HG03575 (cell line): ENCODE measurements at regions not wholly inside any gene's neighbourhood (a gene's known extent, or its start where the extent isn't known, plus 50 kb on each side); places are given as distances from the start of the nearest gene placed in this dataset.

Source experiments
- ATAC-seq: cut with Tn5 transposase; IDR thresholded peaks from one replicate; pipeline ENCODE4 v1.9.1; 2021; ENCODE audit not compliant: unreplicated experiment, insufficient number of reproducible peaks, low FRiP score; ENCODE audit errors: extremely low read depth

- ATAC-seq = no peak
These were observed 222.3 kb downstream of the IBTK start for GRCh38 chr6:82025271-82025670.

DNA sequence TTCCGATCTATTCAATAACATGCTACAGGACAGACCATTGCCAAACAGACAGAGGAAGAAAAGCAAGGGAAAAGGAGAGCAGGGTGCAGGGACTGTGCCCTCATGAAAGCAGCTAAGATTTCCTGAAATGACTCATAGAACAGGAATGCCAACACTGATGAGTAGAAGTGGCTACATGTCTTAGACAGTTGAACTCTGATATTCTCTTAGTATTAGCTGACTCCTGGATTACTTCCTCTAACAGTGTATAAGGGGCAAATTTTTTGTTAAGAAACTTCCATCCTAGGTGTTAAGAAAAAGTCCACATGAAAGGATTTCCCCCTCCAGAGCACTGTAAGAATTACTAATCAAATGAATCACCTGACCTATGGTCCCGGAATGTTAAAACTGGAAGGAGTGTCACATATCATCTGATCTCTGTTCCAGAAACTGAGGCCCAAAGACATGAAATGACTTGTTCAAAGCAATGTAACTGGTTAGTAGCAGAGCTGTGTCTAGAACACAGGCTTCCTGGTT, 224.9 kb downstream of the IBTK start:
- no peak for ATAC-seq

DNA sequence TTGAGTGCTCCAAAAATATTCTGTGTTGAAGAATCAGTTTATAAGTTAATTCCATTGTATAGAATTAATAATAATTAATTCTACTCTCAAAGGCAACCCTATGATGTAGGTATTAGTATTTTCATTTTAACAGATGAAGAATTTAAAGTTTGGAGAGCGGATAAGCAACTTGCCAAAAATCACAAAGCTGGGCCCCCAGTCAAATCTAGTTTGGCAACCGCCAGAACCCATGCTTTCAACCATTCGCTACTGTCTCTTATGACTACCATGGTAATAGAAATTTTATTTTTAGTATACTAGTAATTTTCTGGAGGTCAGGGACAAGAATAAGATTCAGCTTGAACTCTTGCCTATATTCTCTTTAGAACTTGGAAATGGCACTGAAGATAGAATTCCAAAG, 229.8 kb downstream of the IBTK start:
- no peak for ATAC-seq

GRCh38 chr6:82017288-82017687, 230.3 kb downstream of the IBTK start:
- no peak for ATAC-seq

GRCh38 chr6:82015526-82015925, 232.0 kb downstream of the IBTK start:
- ATAC-seq = no peak

- no peak for ATAC-seq
These were observed 232.5 kb downstream of the IBTK start for GRCh38 chr6:82015043-82015442.

- ATAC-seq = no peak
These were observed 233.7 kb downstream of the IBTK start for GRCh38 chr6:82013561-82014530.

GRCh38 chr6:82006027-82006738, 241.4 kb downstream of the IBTK start:
- ATAC-seq = peak; percentile 48

DNA sequence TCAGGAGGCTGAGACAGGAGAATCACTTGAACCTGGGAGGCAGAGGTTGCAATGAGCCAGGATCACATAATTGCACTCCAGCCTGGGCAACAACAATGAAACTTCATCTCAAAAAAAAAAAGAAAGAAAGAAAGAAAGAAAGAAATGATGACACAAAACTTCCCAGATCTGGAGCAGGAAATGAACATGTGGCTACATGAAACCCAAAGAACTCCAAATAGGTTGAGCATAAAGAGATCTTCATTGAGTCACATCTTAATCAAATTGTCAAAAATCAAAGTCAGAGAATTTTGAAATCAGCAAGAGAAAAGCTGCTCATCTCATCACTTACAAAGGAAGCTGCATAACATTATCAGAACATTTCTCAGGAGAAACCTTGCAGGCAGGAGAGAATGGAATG, 247.0 kb downstream of the IBTK start:
- ATAC-seq = no peak

- no peak for ATAC-seq
These were observed 247.3 kb upstream of the TENT5A start for GRCh38 chr6:81999826-82000225.

- no peak for ATAC-seq
These were observed 246.8 kb upstream of the TENT5A start for GRCh38 chr6:81999270-81999669.

GRCh38 chr6:81998432-81998831, 246.0 kb upstream of the TENT5A start:
- ATAC-seq = no peak

- peak; percentile 64 for ATAC-seq
These were observed 244.8 kb upstream of the TENT5A start for GRCh38 chr6:81997090-81997926.

DNA sequence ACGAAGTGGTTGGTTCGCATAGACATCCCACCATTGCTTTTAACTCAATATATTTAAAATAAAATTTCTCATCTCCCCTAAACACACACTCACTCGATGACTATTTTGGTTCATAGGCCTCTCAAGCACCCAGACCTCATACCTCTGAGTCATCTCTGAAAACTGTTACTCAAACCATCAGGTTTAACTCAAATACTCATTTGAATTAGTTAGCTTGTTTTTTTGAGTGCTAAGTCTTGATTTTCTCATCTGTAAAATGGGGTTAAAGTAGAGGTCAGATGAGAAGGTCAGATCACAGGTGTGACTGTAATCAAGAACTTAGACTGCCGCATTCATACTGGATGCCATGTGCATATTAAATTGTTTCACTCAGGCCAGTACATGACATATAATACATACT, 243.9 kb upstream of the TENT5A start:
- ATAC-seq = no peak

- ATAC-seq = no peak
These were observed 243.2 kb upstream of the TENT5A start for GRCh38 chr6:81995548-81996289.

GRCh38 chr6:81988871-81989270, 236.4 kb upstream of the TENT5A start:
- ATAC-seq = no peak

- no peak for ATAC-seq
These were observed 236.0 kb upstream of the TENT5A start for GRCh38 chr6:81988446-81988845.

- ATAC-seq = no peak
These were observed 234.8 kb upstream of the TENT5A start for GRCh38 chr6:81987293-81987692.
